Fibroblast of skin of abdomen (primary cell): ENCODE measurements at regions not wholly inside any gene's neighbourhood (a gene's known extent, or its start where the extent isn't known, plus 50 kb on each side); places are given as distances from the start of the nearest gene placed in this dataset.

Experiments
- DNase-seq: peaks from one replicate; pipeline ENCODE4 v3.0.0-alpha.2; 2013

GRCh38 chr5:173743641-173744343, 127.3 kb upstream of the BOD1 start:
- DNase-seq, result no peak

- DNase-seq, result no peak
Observed at GRCh38 chr5:173744551-173744950, 128.1 kb upstream of the BOD1 start.

GRCh38 chr5:173745123-173745522, 128.7 kb upstream of the BOD1 start:
- no peak for DNase-seq

- DNase-seq, result no peak
Observed at GRCh38 chr5:173745557-173745956, 129.1 kb upstream of the BOD1 start.

- no peak for DNase-seq
Observed at GRCh38 chr5:173746047-173746646, 129.7 kb upstream of the BOD1 start.

- no peak for DNase-seq
Observed at GRCh38 chr5:173747876-173748275, 131.4 kb upstream of the BOD1 start.

- no peak for DNase-seq
Observed at GRCh38 chr5:173750538-173751265, 134.3 kb upstream of the BOD1 start.

GRCh38 chr5:173751266-173751600, 134.8 kb upstream of the BOD1 start:
- DNase-seq, result no peak

GRCh38 chr5:173752653-173753052, 135.5 kb upstream of the CPEB4 start:
- no peak for DNase-seq

- DNase-seq, result peak; percentile 27
Observed at GRCh38 chr5:173753307-173754168, 134.6 kb upstream of the CPEB4 start.

GRCh38 chr5:173755319-173755718, 132.8 kb upstream of the CPEB4 start:
- no peak for DNase-seq

GRCh38 chr5:173757403-173758209, 130.5 kb upstream of the CPEB4 start:
- DNase-seq, result no peak

- DNase-seq, result no peak
Observed at GRCh38 chr5:173758676-173759075, 129.5 kb upstream of the CPEB4 start.

- no peak for DNase-seq
Observed at GRCh38 chr5:173759691-173760090, 128.5 kb upstream of the CPEB4 start.

GRCh38 chr5:173760461-173761177, 127.5 kb upstream of the CPEB4 start:
- no peak for DNase-seq

GRCh38 chr5:173761178-173761513, 127.0 kb upstream of the CPEB4 start:
- no peak for DNase-seq

GRCh38 chr5:173762045-173762444, 126.1 kb upstream of the CPEB4 start:
- no peak for DNase-seq

GRCh38 chr5:173762930-173763329, 125.2 kb upstream of the CPEB4 start:
- DNase-seq, result no peak

- DNase-seq, result no peak
Observed at GRCh38 chr5:173763410-173763809, 124.7 kb upstream of the CPEB4 start.

- DNase-seq, result peak; percentile 93
Observed at GRCh38 chr5:173764332-173765028, 123.7 kb upstream of the CPEB4 start.
